Endothelial cell of umbilical vein (primary cell): ENCODE measurements at regions not wholly inside any gene's neighbourhood (a gene's known extent, or its start where the extent isn't known, plus 50 kb on each side); places are given as distances from the start of the nearest gene placed in this dataset.

ENCODE experiments used
- BruUV-seq: library from RNA; stranded (reverse); fragments of 400-500 nt; replicated peaks from 2 replicates; lab custom pipeline; 2021; lab: Mats Ljungman, UMichigan
- CTCF ChIA-PET: fragments of 300-600, 350-600 bp; sonication (Branson Sonifier 250); formaldehyde crosslinking; loops from one replicate; lab custom pipeline; 2021; ENCODE audit warnings: antibody characterized with exemption, inconsistent platforms; lab: Charles Lee
- POLR2A ChIA-PET: fragments of 300-600, 350-600 bp; sonication (Branson Sonifier 250); formaldehyde crosslinking; loops from one replicate; lab custom pipeline; 2021; ENCODE audit warnings: antibody characterized with exemption, inconsistent platforms; lab: Charles Lee
- DNase-seq: peaks from one replicate; pipeline ENCODE4 v3.0.0-alpha.2; 2011; ENCODE audit warnings: low read depth, low spot score
- FAIRE-seq: peaks from 2 replicates; lab custom pipeline; 2011; peaks lifted over from hg19 to GRCh38; lab: Jason Lieb, UNC
- H2AFZ ChIP-seq: 2 replicates; pipeline ENCODE4 v1.6.0; 2012; ENCODE audit warnings: low read depth, low read length, control low read depth, inconsistent platforms
- H3K27ac ChIP-seq: 2 replicates; pipeline ENCODE4 v1.5.1; 2011; ENCODE audit warnings: low read depth, mild to moderate bottlenecking, control low read depth, low read length, moderate library complexity; ENCODE audit not compliant: insufficient read depth
- H3K27me3 ChIP-seq, 2 experiments: 2 replicates each; pipeline versions ENCODE4 v1.6.0 to v1.6.1; 2011; ENCODE audit warnings: low read length in 2 of 2, mixed read lengths in 1 of 2; ENCODE audit not compliant: control insufficient read depth in 2 of 2, insufficient read depth in 2 of 2
- H3K36me3 ChIP-seq, 2 experiments: 2 replicates in 1 of 2; 3 replicates in 1 of 2; pipeline ENCODE4 v1.5.1; 2011; ENCODE audit warnings: low read length in 2 of 2, mild to moderate bottlenecking in 1 of 2, moderate library complexity in 1 of 2; ENCODE audit not compliant: control insufficient read depth in 2 of 2, insufficient read depth in 2 of 2; ENCODE audit errors: extremely low read depth in 1 of 2
- H3K4me1 ChIP-seq: 3 replicates; pipeline ENCODE4 v1.5.1; 2011; ENCODE audit warnings: mild to moderate bottlenecking, low read length; ENCODE audit not compliant: control insufficient read depth, insufficient read depth; ENCODE audit errors: extremely low read depth
- H3K4me2 ChIP-seq: 2 replicates; pipeline ENCODE4 v1.6.1; 2011; ENCODE audit warnings: low read length, control low read depth, mixed read lengths; ENCODE audit not compliant: insufficient read depth
- H3K4me3 ChIP-seq, 3 experiments: fragments of 200-600 bp in 1 of 3; sonication (generic), shearing (Covaris generic) in 1 of 3; replicated peaks in 1 of 3; 2 replicates each; pipeline ENCODE4 v1.5.1; 2011 to 2016; ENCODE audit warnings: control low read depth in 3 of 3, low read length in 3 of 3, mild to moderate bottlenecking in 2 of 3, inconsistent platforms in 1 of 3, low read depth in 1 of 3, moderate library complexity in 1 of 3; ENCODE audit not compliant: insufficient read depth in 1 of 3
- H3K79me2 ChIP-seq: 2 replicates; pipeline ENCODE4 v1.6.0; 2012; ENCODE audit warnings: low read length, inconsistent platforms; ENCODE audit not compliant: control insufficient read depth, insufficient read depth
- H3K9ac ChIP-seq: replicated peaks from 2 replicates; pipeline ENCODE3; 2011; ENCODE audit warnings: low read length, control low read depth; ENCODE audit not compliant: insufficient read depth; ENCODE audit errors: extremely low read depth
- H3K9me1 ChIP-seq: replicated peaks from 3 replicates; pipeline ENCODE4 v1.6.0; 2011; ENCODE audit warnings: mild to moderate bottlenecking, low read length; ENCODE audit not compliant: control insufficient read depth, insufficient read depth; ENCODE audit errors: extremely low read depth
- H3K9me3 ChIP-seq: replicated peaks from 2 replicates; pipeline ENCODE4 v1.5.1; 2012; ENCODE audit warnings: low read length, inconsistent platforms; ENCODE audit not compliant: control insufficient read depth, insufficient read depth
- H4K20me1 ChIP-seq: replicated peaks from 2 replicates; pipeline ENCODE3; 2011; ENCODE audit warnings: mild to moderate bottlenecking, low read length; ENCODE audit not compliant: control insufficient read depth, insufficient read depth; ENCODE audit errors: extremely low read depth
- CTCF ChIP-seq, 2 donors: IDR thresholded peaks; 1 replicate in 1 of 2; 2 replicates in 1 of 2; pipeline ENCODE4 v1.5.1; 2011; ENCODE audit warnings: low read length in 2 of 2, mild to moderate bottlenecking in 2 of 2, moderate library complexity in 2 of 2, control low read depth in 1 of 2, inconsistent platforms in 1 of 2, low read depth in 1 of 2; ENCODE audit not compliant: insufficient read depth in 1 of 2; ENCODE audit errors: extremely low read depth in 1 of 2
- EZH2 ChIP-seq: IDR thresholded peaks from 2 replicates; pipeline ENCODE4 v1.6.1; 2012; ENCODE audit warnings: borderline replicate concordance, low read depth, mild to moderate bottlenecking, moderate library complexity, low read length, inconsistent platforms; ENCODE audit not compliant: severe bottlenecking
- FOS ChIP-seq: IDR thresholded peaks from 2 replicates; pipeline ENCODE4 v1.6.1; 2011; ENCODE audit warnings: mild to moderate bottlenecking, low read length, moderate library complexity, borderline replicate concordance; ENCODE audit not compliant: insufficient read depth
- GATA2 ChIP-seq: IDR thresholded peaks from 2 replicates; pipeline ENCODE4 v1.7.0; 2011; ENCODE audit warnings: low read depth, mild to moderate bottlenecking, moderate library complexity, mixed read lengths, low read length; ENCODE audit not compliant: insufficient read length, insufficient read depth
- JUN ChIP-seq: IDR thresholded peaks from 2 replicates; pipeline ENCODE4 v1.6.1; 2011; ENCODE audit warnings: borderline replicate concordance, low read depth; ENCODE audit not compliant: insufficient read length, insufficient read depth
- MAX ChIP-seq: IDR thresholded peaks from 2 replicates; pipeline ENCODE4 v1.6.1; 2011; ENCODE audit not compliant: insufficient read depth, insufficient read length
- MYC ChIP-seq: IDR thresholded peaks from one replicate; pipeline ENCODE4 v1.6.1; 2011; ENCODE audit warnings: mild to moderate bottlenecking, low read depth, low read length
- POLR2A ChIP-seq: IDR thresholded peaks from 2 replicates; pipeline ENCODE4 v1.6.1; 2012; ENCODE audit warnings: low read depth, mild to moderate bottlenecking, control low read depth, low read length
- POLR2AphosphoS5 ChIP-seq: IDR thresholded peaks from 2 replicates; pipeline ENCODE4 v1.6.1; 2012; ENCODE audit warnings: low read depth, mild to moderate bottlenecking, control low read depth, low read length, moderate library complexity; ENCODE audit not compliant: insufficient read depth
- dilution Hi-C: fragments of 300-500 bp; cut with MboI; formaldehyde crosslinking; loops from one replicate; pipeline ENCODE4 v1.15.0; 2019; ENCODE audit warnings: low sequenced_read_pairs; ENCODE audit not compliant: extremely low pct_ligation_motif_present
- intact Hi-C: fragments of 100-400 bp; cut with micrococcal nuclease; formaldehyde crosslinking; loops from one replicate; pipeline ENCODE4 v1.10.0; 2022

- Histone ChIP-seq H3K9ac (no peak overlapping the region), H3K4me2 (no peak overlapping the region), H3K4me1 (no peaks in the 10 kb centered on the region), H3K4me3 (no peak overlapping the region), H3K27ac (no peak overlapping the region), H3K27me3 (no peaks in the 10 kb centered on the region), H3K36me3 (no peaks in the 10 kb centered on the region), H3K9me3 (no peaks in the 10 kb centered on the region), H3K9me1 (no peaks in the 10 kb centered on the region), H2AFZ (no peak overlapping the region), H4K20me1 (no peaks in the 10 kb centered on the region), H3K79me2 (no peaks in the 10 kb centered on the region)
- FAIRE-seq (no peak), DNase-seq (no peak)
- ChIA-PET POLR2A (interaction anchor here (0.6 kb wide), 1 partner anchor 319 kb away, joined by 8 read pairs; no protein-coding TSS in a partner anchor), CTCF (interaction anchor here (0.6 kb wide), 1 partner anchor 22 kb away, joined by 3 read pairs; no protein-coding TSS in a partner anchor)
- no TSS peak for BruUV-seq
- intact Hi-C loops = no loop called here
- dilution Hi-C loops = no loop called here
- TF ChIP-seq FOS = no peak
- no peak for TF ChIP-seq JUN
- TF ChIP-seq GATA2 = no peak
- TF ChIP-seq EZH2 = no peak
- TF ChIP-seq MYC = no peak
- TF ChIP-seq POLR2AphosphoS5 = no peak
- no peak for TF ChIP-seq MAX
- no peak for TF ChIP-seq POLR2A
- no peak for TF ChIP-seq CTCF (IDR thresholded peaks at IDR 0.05; ENCODE audit: extremely low read depth in 1 of 2, insufficient read depth in 1 of 2, low read depth in 1 of 2, low read length in 2 of 2)
Measured at GRCh38 chr1:228803421-228803820, 68.1 kb downstream of the RHOU start.
